DND-41 (cell line): ENCODE measurements at regions not wholly inside any gene's neighbourhood (a gene's known extent, or its start where the extent isn't known, plus 50 kb on each side); places are given as distances from the start of the nearest gene placed in this dataset.

Source experiments
- CTCF ChIP-seq: IDR thresholded peaks from 2 replicates; pipeline ENCODE4 v1.5.1; 2012; ENCODE audit warnings: borderline replicate concordance, low read length, moderate library complexity, mild to moderate bottlenecking; ENCODE audit not compliant: poor library complexity, severe bottlenecking; ENCODE audit errors: extremely low read depth
- EZH2 ChIP-seq: IDR thresholded peaks from 3 replicates; pipeline ENCODE4 v1.6.1; 2012; ENCODE audit warnings: borderline replicate concordance, low read depth, mild to moderate bottlenecking, moderate library complexity, low read length, inconsistent platforms; ENCODE audit not compliant: severe bottlenecking

- TF ChIP-seq CTCF (no peak), EZH2 (no peak)
Observed at GRCh38 chr9:2417730-2418129, 203.9 kb upstream of the VLDLR start.
